HL-60 (cell line): ENCODE measurements at regions not wholly inside any gene's neighbourhood (a gene's known extent, or its start where the extent isn't known, plus 50 kb on each side); places are given as distances from the start of the nearest gene placed in this dataset.

ENCODE experiments used
- TF ChIP-seq, protein P1 (sequence below): IDR thresholded peaks from one replicate; pipeline ENCODE4 v1.5.1; 2011; ENCODE audit warnings: low read length, control low read depth, inconsistent platforms; ENCODE audit not compliant: insufficient read depth
- TF ChIP-seq, protein P2 (sequence below): IDR thresholded peaks from 2 replicates; pipeline ENCODE4 v1.6.1; 2012; ENCODE audit warnings: low read depth; ENCODE audit not compliant: insufficient replicate concordance

DNA sequence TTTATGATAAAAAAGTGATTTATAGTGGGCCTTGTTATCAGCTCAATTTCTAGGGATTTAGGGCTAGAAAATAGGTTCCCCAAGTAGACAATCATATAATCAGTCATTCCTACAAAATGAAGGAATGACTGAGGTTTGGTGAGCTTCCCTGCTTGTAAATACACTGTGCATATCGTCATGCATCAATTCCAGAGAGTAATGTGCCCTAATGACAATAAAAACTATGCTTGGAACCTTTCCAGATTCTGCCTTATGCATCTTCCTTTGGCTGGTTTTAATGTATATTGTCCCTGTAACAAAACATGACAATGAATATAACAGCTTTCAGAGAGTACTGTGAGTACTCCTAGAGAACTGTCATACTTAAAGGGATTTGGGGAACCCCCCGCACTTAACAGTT is 1310.9 kb downstream of the PCDH7 start:
- TF ChIP-seq, protein P1, sequence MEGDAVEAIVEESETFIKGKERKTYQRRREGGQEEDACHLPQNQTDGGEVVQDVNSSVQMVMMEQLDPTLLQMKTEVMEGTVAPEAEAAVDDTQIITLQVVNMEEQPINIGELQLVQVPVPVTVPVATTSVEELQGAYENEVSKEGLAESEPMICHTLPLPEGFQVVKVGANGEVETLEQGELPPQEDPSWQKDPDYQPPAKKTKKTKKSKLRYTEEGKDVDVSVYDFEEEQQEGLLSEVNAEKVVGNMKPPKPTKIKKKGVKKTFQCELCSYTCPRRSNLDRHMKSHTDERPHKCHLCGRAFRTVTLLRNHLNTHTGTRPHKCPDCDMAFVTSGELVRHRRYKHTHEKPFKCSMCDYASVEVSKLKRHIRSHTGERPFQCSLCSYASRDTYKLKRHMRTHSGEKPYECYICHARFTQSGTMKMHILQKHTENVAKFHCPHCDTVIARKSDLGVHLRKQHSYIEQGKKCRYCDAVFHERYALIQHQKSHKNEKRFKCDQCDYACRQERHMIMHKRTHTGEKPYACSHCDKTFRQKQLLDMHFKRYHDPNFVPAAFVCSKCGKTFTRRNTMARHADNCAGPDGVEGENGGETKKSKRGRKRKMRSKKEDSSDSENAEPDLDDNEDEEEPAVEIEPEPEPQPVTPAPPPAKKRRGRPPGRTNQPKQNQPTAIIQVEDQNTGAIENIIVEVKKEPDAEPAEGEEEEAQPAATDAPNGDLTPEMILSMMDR: no peak
- TF ChIP-seq, protein P2, sequence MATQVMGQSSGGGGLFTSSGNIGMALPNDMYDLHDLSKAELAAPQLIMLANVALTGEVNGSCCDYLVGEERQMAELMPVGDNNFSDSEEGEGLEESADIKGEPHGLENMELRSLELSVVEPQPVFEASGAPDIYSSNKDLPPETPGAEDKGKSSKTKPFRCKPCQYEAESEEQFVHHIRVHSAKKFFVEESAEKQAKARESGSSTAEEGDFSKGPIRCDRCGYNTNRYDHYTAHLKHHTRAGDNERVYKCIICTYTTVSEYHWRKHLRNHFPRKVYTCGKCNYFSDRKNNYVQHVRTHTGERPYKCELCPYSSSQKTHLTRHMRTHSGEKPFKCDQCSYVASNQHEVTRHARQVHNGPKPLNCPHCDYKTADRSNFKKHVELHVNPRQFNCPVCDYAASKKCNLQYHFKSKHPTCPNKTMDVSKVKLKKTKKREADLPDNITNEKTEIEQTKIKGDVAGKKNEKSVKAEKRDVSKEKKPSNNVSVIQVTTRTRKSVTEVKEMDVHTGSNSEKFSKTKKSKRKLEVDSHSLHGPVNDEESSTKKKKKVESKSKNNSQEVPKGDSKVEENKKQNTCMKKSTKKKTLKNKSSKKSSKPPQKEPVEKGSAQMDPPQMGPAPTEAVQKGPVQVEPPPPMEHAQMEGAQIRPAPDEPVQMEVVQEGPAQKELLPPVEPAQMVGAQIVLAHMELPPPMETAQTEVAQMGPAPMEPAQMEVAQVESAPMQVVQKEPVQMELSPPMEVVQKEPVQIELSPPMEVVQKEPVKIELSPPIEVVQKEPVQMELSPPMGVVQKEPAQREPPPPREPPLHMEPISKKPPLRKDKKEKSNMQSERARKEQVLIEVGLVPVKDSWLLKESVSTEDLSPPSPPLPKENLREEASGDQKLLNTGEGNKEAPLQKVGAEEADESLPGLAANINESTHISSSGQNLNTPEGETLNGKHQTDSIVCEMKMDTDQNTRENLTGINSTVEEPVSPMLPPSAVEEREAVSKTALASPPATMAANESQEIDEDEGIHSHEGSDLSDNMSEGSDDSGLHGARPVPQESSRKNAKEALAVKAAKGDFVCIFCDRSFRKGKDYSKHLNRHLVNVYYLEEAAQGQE: no peak
